Endothelial cell of umbilical vein (primary cell): ENCODE measurements at regions not wholly inside any gene's neighbourhood (a gene's known extent, or its start where the extent isn't known, plus 50 kb on each side); places are given as distances from the start of the nearest gene placed in this dataset.

Source experiments
- BruUV-seq: library from RNA; stranded (reverse); fragments of 400-500 nt; replicated peaks from 2 replicates; lab custom pipeline; 2021; lab: Mats Ljungman, UMichigan
- CTCF ChIA-PET: fragments of 300-600, 350-600 bp; sonication (Branson Sonifier 250); formaldehyde crosslinking; loops from one replicate; lab custom pipeline; 2021; ENCODE audit warnings: antibody characterized with exemption, inconsistent platforms; lab: Charles Lee
- POLR2A ChIA-PET: fragments of 300-600, 350-600 bp; sonication (Branson Sonifier 250); formaldehyde crosslinking; loops from one replicate; lab custom pipeline; 2021; ENCODE audit warnings: antibody characterized with exemption, inconsistent platforms; lab: Charles Lee
- DNase-seq: peaks from one replicate; pipeline ENCODE4 v3.0.0-alpha.2; 2011; ENCODE audit warnings: low read depth, low spot score
- FAIRE-seq: peaks from 2 replicates; lab custom pipeline; 2011; peaks lifted over from hg19 to GRCh38; lab: Jason Lieb, UNC
- H2AFZ ChIP-seq: 2 replicates; pipeline ENCODE4 v1.6.0; 2012; ENCODE audit warnings: low read depth, low read length, control low read depth, inconsistent platforms
- H3K27ac ChIP-seq: 2 replicates; pipeline ENCODE4 v1.5.1; 2011; ENCODE audit warnings: low read depth, mild to moderate bottlenecking, control low read depth, low read length, moderate library complexity; ENCODE audit not compliant: insufficient read depth
- H3K27me3 ChIP-seq, 2 experiments: 2 replicates each; pipeline versions ENCODE4 v1.6.0 to v1.6.1; 2011; ENCODE audit warnings: low read length in 2 of 2, mixed read lengths in 1 of 2; ENCODE audit not compliant: control insufficient read depth in 2 of 2, insufficient read depth in 2 of 2
- H3K36me3 ChIP-seq, 2 experiments: 2 replicates in 1 of 2; 3 replicates in 1 of 2; pipeline ENCODE4 v1.5.1; 2011; ENCODE audit warnings: low read length in 2 of 2, mild to moderate bottlenecking in 1 of 2, moderate library complexity in 1 of 2; ENCODE audit not compliant: control insufficient read depth in 2 of 2, insufficient read depth in 2 of 2; ENCODE audit errors: extremely low read depth in 1 of 2
- H3K4me1 ChIP-seq: 3 replicates; pipeline ENCODE4 v1.5.1; 2011; ENCODE audit warnings: mild to moderate bottlenecking, low read length; ENCODE audit not compliant: control insufficient read depth, insufficient read depth; ENCODE audit errors: extremely low read depth
- H3K4me2 ChIP-seq: 2 replicates; pipeline ENCODE4 v1.6.1; 2011; ENCODE audit warnings: low read length, control low read depth, mixed read lengths; ENCODE audit not compliant: insufficient read depth
- H3K4me3 ChIP-seq, 3 experiments: fragments of 200-600 bp in 1 of 3; sonication (generic), shearing (Covaris generic) in 1 of 3; replicated peaks in 1 of 3; 2 replicates each; pipeline ENCODE4 v1.5.1; 2011 to 2016; ENCODE audit warnings: control low read depth in 3 of 3, low read length in 3 of 3, mild to moderate bottlenecking in 2 of 3, inconsistent platforms in 1 of 3, low read depth in 1 of 3, moderate library complexity in 1 of 3; ENCODE audit not compliant: insufficient read depth in 1 of 3
- H3K79me2 ChIP-seq: 2 replicates; pipeline ENCODE4 v1.6.0; 2012; ENCODE audit warnings: low read length, inconsistent platforms; ENCODE audit not compliant: control insufficient read depth, insufficient read depth
- H3K9ac ChIP-seq: replicated peaks from 2 replicates; pipeline ENCODE3; 2011; ENCODE audit warnings: low read length, control low read depth; ENCODE audit not compliant: insufficient read depth; ENCODE audit errors: extremely low read depth
- H3K9me1 ChIP-seq: replicated peaks from 3 replicates; pipeline ENCODE4 v1.6.0; 2011; ENCODE audit warnings: mild to moderate bottlenecking, low read length; ENCODE audit not compliant: control insufficient read depth, insufficient read depth; ENCODE audit errors: extremely low read depth
- H3K9me3 ChIP-seq: replicated peaks from 2 replicates; pipeline ENCODE4 v1.5.1; 2012; ENCODE audit warnings: low read length, inconsistent platforms; ENCODE audit not compliant: control insufficient read depth, insufficient read depth
- H4K20me1 ChIP-seq: replicated peaks from 2 replicates; pipeline ENCODE3; 2011; ENCODE audit warnings: mild to moderate bottlenecking, low read length; ENCODE audit not compliant: control insufficient read depth, insufficient read depth; ENCODE audit errors: extremely low read depth
- EZH2 ChIP-seq: IDR thresholded peaks from 2 replicates; pipeline ENCODE4 v1.6.1; 2012; ENCODE audit warnings: borderline replicate concordance, low read depth, mild to moderate bottlenecking, moderate library complexity, low read length, inconsistent platforms; ENCODE audit not compliant: severe bottlenecking
- FOS ChIP-seq: IDR thresholded peaks from 2 replicates; pipeline ENCODE4 v1.6.1; 2011; ENCODE audit warnings: mild to moderate bottlenecking, low read length, moderate library complexity, borderline replicate concordance; ENCODE audit not compliant: insufficient read depth
- GATA2 ChIP-seq: IDR thresholded peaks from 2 replicates; pipeline ENCODE4 v1.7.0; 2011; ENCODE audit warnings: low read depth, mild to moderate bottlenecking, moderate library complexity, mixed read lengths, low read length; ENCODE audit not compliant: insufficient read length, insufficient read depth
- JUN ChIP-seq: IDR thresholded peaks from 2 replicates; pipeline ENCODE4 v1.6.1; 2011; ENCODE audit warnings: borderline replicate concordance, low read depth; ENCODE audit not compliant: insufficient read length, insufficient read depth
- MAX ChIP-seq: IDR thresholded peaks from 2 replicates; pipeline ENCODE4 v1.6.1; 2011; ENCODE audit not compliant: insufficient read depth, insufficient read length
- MYC ChIP-seq: IDR thresholded peaks from one replicate; pipeline ENCODE4 v1.6.1; 2011; ENCODE audit warnings: mild to moderate bottlenecking, low read depth, low read length
- POLR2A ChIP-seq: IDR thresholded peaks from 2 replicates; pipeline ENCODE4 v1.6.1; 2012; ENCODE audit warnings: low read depth, mild to moderate bottlenecking, control low read depth, low read length
- POLR2AphosphoS5 ChIP-seq: IDR thresholded peaks from 2 replicates; pipeline ENCODE4 v1.6.1; 2012; ENCODE audit warnings: low read depth, mild to moderate bottlenecking, control low read depth, low read length, moderate library complexity; ENCODE audit not compliant: insufficient read depth
- dilution Hi-C: fragments of 300-500 bp; cut with MboI; formaldehyde crosslinking; loops from one replicate; pipeline ENCODE4 v1.15.0; 2019; ENCODE audit warnings: low sequenced_read_pairs; ENCODE audit not compliant: extremely low pct_ligation_motif_present
- intact Hi-C: fragments of 100-400 bp; cut with micrococcal nuclease; formaldehyde crosslinking; loops from one replicate; pipeline ENCODE4 v1.10.0; 2022
- TF ChIP-seq, protein P1 (sequence below), 2 donors: IDR thresholded peaks; 1 replicate in 1 of 2; 2 replicates in 1 of 2; pipeline ENCODE4 v1.5.1; 2011; ENCODE audit warnings: low read length in 2 of 2, mild to moderate bottlenecking in 2 of 2, moderate library complexity in 2 of 2, control low read depth in 1 of 2, inconsistent platforms in 1 of 2, low read depth in 1 of 2; ENCODE audit not compliant: insufficient read depth in 1 of 2; ENCODE audit errors: extremely low read depth in 1 of 2

GRCh38 chr1:199297887-199298286 lies 659.0 kb downstream of the PTPRC start:
- Histone ChIP-seq H3K79me2 (no peaks in the 10 kb centered on the region), H3K9ac (no peak overlapping the region), H3K36me3 (no peaks in the 10 kb centered on the region), H3K9me1 (no peaks in the 10 kb centered on the region), H3K27me3 (no peaks in the 10 kb centered on the region), H3K9me3 (no peaks in the 10 kb centered on the region), H4K20me1 (no peaks in the 10 kb centered on the region), H2AFZ (peak overlapping the region; percentile 37), H3K4me2 (peak overlapping the region; percentile 8), H3K4me3 (no peak overlapping the region), H3K27ac (peak overlapping the region; percentile 34), H3K4me1 (peaks cover 31% of the 10 kb centered on the region)
- peak; percentile 12 for TF ChIP-seq FOS
- TF ChIP-seq, protein P1, sequence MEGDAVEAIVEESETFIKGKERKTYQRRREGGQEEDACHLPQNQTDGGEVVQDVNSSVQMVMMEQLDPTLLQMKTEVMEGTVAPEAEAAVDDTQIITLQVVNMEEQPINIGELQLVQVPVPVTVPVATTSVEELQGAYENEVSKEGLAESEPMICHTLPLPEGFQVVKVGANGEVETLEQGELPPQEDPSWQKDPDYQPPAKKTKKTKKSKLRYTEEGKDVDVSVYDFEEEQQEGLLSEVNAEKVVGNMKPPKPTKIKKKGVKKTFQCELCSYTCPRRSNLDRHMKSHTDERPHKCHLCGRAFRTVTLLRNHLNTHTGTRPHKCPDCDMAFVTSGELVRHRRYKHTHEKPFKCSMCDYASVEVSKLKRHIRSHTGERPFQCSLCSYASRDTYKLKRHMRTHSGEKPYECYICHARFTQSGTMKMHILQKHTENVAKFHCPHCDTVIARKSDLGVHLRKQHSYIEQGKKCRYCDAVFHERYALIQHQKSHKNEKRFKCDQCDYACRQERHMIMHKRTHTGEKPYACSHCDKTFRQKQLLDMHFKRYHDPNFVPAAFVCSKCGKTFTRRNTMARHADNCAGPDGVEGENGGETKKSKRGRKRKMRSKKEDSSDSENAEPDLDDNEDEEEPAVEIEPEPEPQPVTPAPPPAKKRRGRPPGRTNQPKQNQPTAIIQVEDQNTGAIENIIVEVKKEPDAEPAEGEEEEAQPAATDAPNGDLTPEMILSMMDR (IDR thresholded peaks at IDR 0.05; ENCODE audit: extremely low read depth in 1 of 2, insufficient read depth in 1 of 2, low read depth in 1 of 2, low read length in 2 of 2): no peak
- no peak for TF ChIP-seq POLR2AphosphoS5
- no TSS peak for BruUV-seq
- CTCF ChIA-PET: interaction anchor here (1.1 kb wide), 1 partner anchor 25 kb away, joined by 3 read pairs; no protein-coding TSS in a partner anchor
- intact Hi-C loops: no loop called here
- dilution Hi-C loops: no loop called here
- DNase-seq (peak; percentile 29), FAIRE-seq (no peak)
- POLR2A ChIA-PET: no interaction called here

DNA sequence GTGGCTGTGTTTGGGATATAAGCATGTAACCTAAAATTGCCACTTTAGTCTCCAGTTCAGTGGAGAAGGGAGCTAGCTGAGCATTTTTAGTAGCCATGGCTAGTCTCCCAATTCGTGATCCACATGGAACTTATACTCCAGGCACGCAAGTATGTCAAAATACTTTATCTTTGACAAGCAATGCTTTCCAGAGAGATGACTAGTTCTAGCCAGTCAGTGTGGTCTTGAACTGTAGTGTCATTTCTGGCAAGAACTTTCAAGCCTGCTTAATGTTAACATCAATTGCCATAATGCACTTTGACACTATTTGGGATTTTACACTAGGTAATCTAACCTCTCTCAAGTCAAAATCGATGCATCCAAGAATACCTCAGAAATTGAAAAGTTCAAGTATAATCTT lies 660.0 kb downstream of the PTPRC start:
- H3K27me3 ChIP-seq: no peaks in the 10 kb centered on the region
- H3K36me3 ChIP-seq: no peaks in the 10 kb centered on the region
- DNase-seq (no peak), FAIRE-seq (no peak)
- no peak overlapping the region for H3K27ac ChIP-seq
- no peak overlapping the region for H3K4me3 ChIP-seq
- intact Hi-C loops (no loop called here), dilution Hi-C loops (no loop called here)
- ChIA-PET CTCF (no interaction called here), POLR2A (no interaction called here)
- no peaks in the 10 kb centered on the region for H3K9me1 ChIP-seq
- H3K9me3 ChIP-seq: no peaks in the 10 kb centered on the region
- no TSS peak for BruUV-seq
- no peak overlapping the region for H2AFZ ChIP-seq
- H3K79me2 ChIP-seq: no peaks in the 10 kb centered on the region
- no peak overlapping the region for H3K9ac ChIP-seq
- H3K4me1 ChIP-seq: peaks cover 34% of the 10 kb centered on the region
- no peak for TF ChIP-seq EZH2
- TF ChIP-seq, protein P1 (IDR thresholded peaks at IDR 0.05; ENCODE audit: extremely low read depth in 1 of 2, insufficient read depth in 1 of 2, low read depth in 1 of 2, low read length in 2 of 2): no peak
- no peak for TF ChIP-seq MAX
- TF ChIP-seq JUN: no peak
- TF ChIP-seq GATA2: no peak
- TF ChIP-seq POLR2A: no peak
- no peak for TF ChIP-seq FOS
- TF ChIP-seq MYC: no peak
- no peak for TF ChIP-seq POLR2AphosphoS5
- no peak overlapping the region for H3K4me2 ChIP-seq
- H4K20me1 ChIP-seq: no peaks in the 10 kb centered on the region
